ENCODE measurements at regions not wholly inside any gene's neighbourhood (a gene's known extent, or its start where the extent isn't known, plus 50 kb on each side); places are given as distances from the start of the nearest gene placed in this dataset.

DNA sequence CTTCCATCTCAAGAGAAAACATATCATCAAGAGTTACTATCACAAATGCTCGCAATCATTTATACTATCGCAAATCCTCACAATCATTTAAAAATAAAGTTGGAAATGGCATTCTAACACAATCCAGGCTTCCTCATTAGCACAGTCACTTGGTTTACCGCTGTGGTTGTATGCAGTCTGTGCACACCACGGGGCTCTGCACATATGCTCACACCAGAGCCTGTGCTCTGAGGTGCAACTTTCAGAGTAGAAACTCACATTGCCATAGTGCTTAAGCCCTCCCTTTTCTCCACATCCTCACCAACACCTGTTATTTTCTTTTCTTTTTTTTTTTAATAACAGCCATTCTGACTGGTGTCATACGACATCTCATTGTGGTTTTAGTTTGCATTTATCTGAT, 235.6 kb upstream of the KLF6 start:
- CTCF ChIA-PET: no interaction called here

DNA sequence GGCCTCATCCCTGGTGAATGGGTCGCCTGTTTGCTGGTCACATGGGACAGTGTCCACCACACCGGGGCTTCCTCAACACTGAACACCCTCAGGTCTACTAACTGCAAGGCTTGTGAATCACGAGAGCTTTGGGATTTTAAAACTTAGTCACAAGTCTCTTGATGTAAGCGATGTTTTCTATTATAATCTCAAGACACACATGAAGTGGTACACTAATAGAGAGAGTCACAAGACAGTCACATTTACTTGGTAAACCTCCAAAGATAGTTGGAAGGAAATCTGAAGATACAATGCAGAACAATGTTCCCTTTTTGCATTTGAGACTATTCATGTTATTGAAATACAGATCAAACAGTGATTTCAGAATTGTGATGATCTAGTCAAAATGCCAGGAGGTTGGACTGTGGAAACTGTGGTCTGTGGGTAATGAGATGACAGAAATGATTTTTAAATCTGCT, 233.1 kb upstream of the KLF6 start:
- no peaks in the 10 kb centered on the region for H3K27me3 Mint-ChIP-seq
- ChIA-PET CTCF (no interaction called here), POLR2A (interaction anchor here (0.6 kb wide), 1 partner anchor 114 kb away, joined by 6 read pairs; no protein-coding TSS in a partner anchor)
- TF ChIP-seq, protein P1, sequence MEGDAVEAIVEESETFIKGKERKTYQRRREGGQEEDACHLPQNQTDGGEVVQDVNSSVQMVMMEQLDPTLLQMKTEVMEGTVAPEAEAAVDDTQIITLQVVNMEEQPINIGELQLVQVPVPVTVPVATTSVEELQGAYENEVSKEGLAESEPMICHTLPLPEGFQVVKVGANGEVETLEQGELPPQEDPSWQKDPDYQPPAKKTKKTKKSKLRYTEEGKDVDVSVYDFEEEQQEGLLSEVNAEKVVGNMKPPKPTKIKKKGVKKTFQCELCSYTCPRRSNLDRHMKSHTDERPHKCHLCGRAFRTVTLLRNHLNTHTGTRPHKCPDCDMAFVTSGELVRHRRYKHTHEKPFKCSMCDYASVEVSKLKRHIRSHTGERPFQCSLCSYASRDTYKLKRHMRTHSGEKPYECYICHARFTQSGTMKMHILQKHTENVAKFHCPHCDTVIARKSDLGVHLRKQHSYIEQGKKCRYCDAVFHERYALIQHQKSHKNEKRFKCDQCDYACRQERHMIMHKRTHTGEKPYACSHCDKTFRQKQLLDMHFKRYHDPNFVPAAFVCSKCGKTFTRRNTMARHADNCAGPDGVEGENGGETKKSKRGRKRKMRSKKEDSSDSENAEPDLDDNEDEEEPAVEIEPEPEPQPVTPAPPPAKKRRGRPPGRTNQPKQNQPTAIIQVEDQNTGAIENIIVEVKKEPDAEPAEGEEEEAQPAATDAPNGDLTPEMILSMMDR (IDR thresholded peaks at IDR 0.05): no peak
- no peak for DNase-seq
- H3K4me1 Mint-ChIP-seq: peaks cover 32% of the 10 kb centered on the region
- no peak overlapping the region for H3K4me3 Mint-ChIP-seq
- peaks cover 5% of the 10 kb centered on the region for H3K9me3 Mint-ChIP-seq
- intact Hi-C loops (cut with micrococcal nuclease): loop anchor here (10.0 kb wide), 2 partner anchors 233 to 533 kb away; partner anchors contain the start of gene KLF6
- H3K36me3 Mint-ChIP-seq (ENCODE audit: low read depth): no peaks in the 10 kb centered on the region
- ATAC-seq (ENCODE audit: low read depth): peak; percentile 46
- H3K27ac Mint-ChIP-seq: peak overlapping the region; percentile 71

More for the DNA sequence above, 235.6 kb upstream of the KLF6 start:
- H3K4me3 Mint-ChIP-seq: no peak overlapping the region
- POLR2A ChIA-PET: no interaction called here
- no peaks in the 10 kb centered on the region for H3K27me3 Mint-ChIP-seq
- peaks cover 19% of the 10 kb centered on the region for H3K4me1 Mint-ChIP-seq
- peaks cover 5% of the 10 kb centered on the region for H3K9me3 Mint-ChIP-seq
- intact Hi-C loops (cut with micrococcal nuclease): no loop called here
- H3K27ac Mint-ChIP-seq: no peak overlapping the region
- ATAC-seq (ENCODE audit: low read depth) (no peak), DNase-seq (no peak)
- TF ChIP-seq, protein P1 (IDR thresholded peaks at IDR 0.05): no peak
- no peaks in the 10 kb centered on the region for H3K36me3 Mint-ChIP-seq (ENCODE audit: low read depth)

DNA sequence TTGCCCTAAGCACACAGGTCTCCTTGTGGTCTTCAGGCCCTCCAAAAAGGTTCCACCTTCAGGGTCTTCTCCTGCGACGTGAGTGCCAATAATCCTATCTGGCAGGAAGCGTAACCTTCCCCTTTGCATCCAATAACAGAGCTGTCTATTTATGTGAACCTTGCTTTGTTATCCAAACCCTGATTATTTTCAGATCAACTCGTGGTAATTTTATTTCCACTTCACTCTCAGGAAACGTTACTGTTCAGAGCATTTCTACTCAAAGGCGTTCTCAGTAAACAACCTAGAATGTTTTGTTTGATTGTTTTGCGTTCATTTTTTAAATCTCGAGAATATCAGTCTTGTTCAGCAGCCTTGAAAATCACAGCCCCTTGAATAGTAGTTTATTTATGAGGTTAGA, 232.3 kb upstream of the KLF6 start:
- DNase-seq (no peak), ATAC-seq (ENCODE audit: low read depth) (no peak)
- POLR2A ChIA-PET: no interaction called here
- CTCF ChIA-PET: no interaction called here
- no peaks in the 10 kb centered on the region for H3K36me3 Mint-ChIP-seq (ENCODE audit: low read depth)
- no peaks in the 10 kb centered on the region for H3K27me3 Mint-ChIP-seq
- H3K9me3 Mint-ChIP-seq: peaks cover 5% of the 10 kb centered on the region
- intact Hi-C loops (cut with micrococcal nuclease): loop anchor here (10.0 kb wide), 2 partner anchors 233 to 533 kb away; partner anchors contain the start of gene KLF6
- H3K27ac Mint-ChIP-seq: no peak overlapping the region
- TF ChIP-seq, protein P1 (IDR thresholded peaks at IDR 0.05): no peak
- H3K4me1 Mint-ChIP-seq: peaks cover 36% of the 10 kb centered on the region
- H3K4me3 Mint-ChIP-seq: no peak overlapping the region

DNA sequence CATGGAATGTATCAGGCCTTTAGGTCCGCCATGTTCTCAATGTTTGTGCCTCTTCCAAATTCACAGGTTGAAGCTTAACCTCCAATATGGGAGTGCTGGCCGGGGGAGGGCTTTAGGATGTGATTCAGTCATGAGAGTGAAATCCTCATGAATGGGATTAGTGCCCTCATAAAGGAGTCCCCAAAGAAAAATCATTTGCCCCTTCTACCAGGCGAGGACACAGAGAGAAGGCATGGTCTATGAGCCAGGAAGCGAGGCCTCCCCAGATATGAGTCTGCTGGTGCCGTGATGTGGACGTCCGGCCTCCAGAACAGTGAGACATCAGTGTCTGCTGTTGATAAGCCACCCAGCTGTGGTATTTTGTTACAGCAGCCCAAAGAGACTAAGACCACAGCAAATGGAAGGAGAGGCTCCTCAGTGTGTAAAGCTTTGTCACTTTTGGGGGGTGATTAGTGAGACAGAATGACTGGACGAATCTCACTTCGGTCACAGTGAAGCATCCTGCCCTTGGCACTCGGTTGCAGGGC, 231.3 kb upstream of the KLF6 start:
- POLR2A ChIA-PET: interaction anchor here (0.7 kb wide), 1 partner anchor 116 kb away, joined by 4 read pairs; no protein-coding TSS in a partner anchor
- no peak for ATAC-seq (ENCODE audit: low read depth)
- intact Hi-C loops (cut with micrococcal nuclease): loop anchor here (10.0 kb wide), 2 partner anchors 231 to 531 kb away; partner anchors contain the start of gene KLF6
- Mint-ChIP-seq H3K4me1 (peaks cover 36% of the 10 kb centered on the region), H3K36me3 (ENCODE audit: low read depth) (no peaks in the 10 kb centered on the region), H3K4me3 (no peak overlapping the region), H3K27ac (no peak overlapping the region), H3K27me3 (no peaks in the 10 kb centered on the region), H3K9me3 (peaks cover 4% of the 10 kb centered on the region)
- CTCF ChIA-PET: no interaction called here
- TF ChIP-seq, protein P1 (IDR thresholded peaks at IDR 0.05): no peak
- DNase-seq: no peak

DNA sequence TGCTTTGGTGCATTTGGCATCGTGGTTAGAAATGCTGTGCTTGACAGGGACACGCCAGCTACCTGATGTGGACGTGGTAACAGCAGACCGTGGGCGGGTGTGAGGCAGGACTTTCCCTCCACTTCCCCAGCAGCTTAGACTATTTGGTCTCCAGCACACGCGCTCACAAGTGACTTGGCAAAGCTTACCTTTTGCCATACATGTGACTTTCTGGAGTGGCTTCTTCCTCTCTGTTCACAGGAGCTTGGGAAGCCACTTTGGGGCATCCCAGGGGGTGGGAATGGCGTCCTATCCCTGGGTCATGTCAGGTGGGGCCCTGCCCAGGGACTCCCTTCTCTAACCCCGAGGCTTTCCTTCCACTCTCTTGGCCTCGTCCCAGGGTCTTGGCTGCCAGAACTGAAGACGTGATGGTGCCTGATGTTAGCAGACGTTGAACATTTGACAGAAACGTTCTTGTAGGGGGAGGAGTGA, 228.7 kb upstream of the KLF6 start:
- H3K4me1 Mint-ChIP-seq: peaks cover 33% of the 10 kb centered on the region
- ChIA-PET CTCF (no interaction called here), POLR2A (interaction anchor here (0.8 to 1.7 kb wide), 5 partner anchors 126 to 284 kb away, joined by 3 to 16 read pairs (median 5); partner anchors contain the start of gene KLF6)
- H3K4me3 Mint-ChIP-seq: peak overlapping the region; percentile 53
- no peaks in the 10 kb centered on the region for H3K27me3 Mint-ChIP-seq
- intact Hi-C loops (cut with micrococcal nuclease): loop anchor here (5.0 to 10.0 kb wide), 4 partner anchors 76 to 529 kb away; partner anchors contain the start of gene KLF6
- ATAC-seq (ENCODE audit: low read depth) (peak; percentile 81), DNase-seq (peak; percentile 32)
- no peaks in the 10 kb centered on the region for H3K9me3 Mint-ChIP-seq
- H3K36me3 Mint-ChIP-seq (ENCODE audit: low read depth): no peaks in the 10 kb centered on the region
- peak overlapping the region; percentile 83 for H3K27ac Mint-ChIP-seq
- TF ChIP-seq, protein P1 (IDR thresholded peaks at IDR 0.05): no peak
